Keratinocyte (primary cell): ENCODE measurements at regions not wholly inside any gene's neighbourhood (a gene's known extent, or its start where the extent isn't known, plus 50 kb on each side); places are given as distances from the start of the nearest gene placed in this dataset.

Experiments used
- CTCF ChIP-seq, 3 experiments: IDR thresholded peaks in 1 of 3; conservative IDR thresholded peaks in 1 of 3; optimal IDR thresholded peaks in 1 of 3; 2 replicates in 2 of 3; 3 replicates in 1 of 3; pipeline versions ENCODE3 to v1.5.1; 2011; ENCODE audit warnings: low read length in 3 of 3, mild to moderate bottlenecking in 3 of 3, moderate library complexity in 2 of 3, control low read depth in 1 of 3, inconsistent platforms in 1 of 3; ENCODE audit not compliant: insufficient read depth in 2 of 3; ENCODE audit errors: extremely low read depth in 1 of 3
- EZH2 ChIP-seq: IDR thresholded peaks from one replicate; pipeline ENCODE4 v1.6.1; 2012; ENCODE audit warnings: inconsistent platforms, mild to moderate bottlenecking, low read length, moderate library complexity

GRCh38 chr4:100843910-100844309 lies 326.1 kb upstream of the EMCN start:
- TF ChIP-seq CTCF (optimal IDR thresholded peaks at IDR 0.05 in 1 of 3, IDR thresholded peaks at IDR 0.05 in 1 of 3, conservative IDR thresholded peaks at IDR 0.05 in 1 of 3; ENCODE audit: extremely low read depth in 1 of 3, insufficient read depth in 2 of 3, low read length in 3 of 3) (no peak), EZH2 (no peak)
